ENCODE measurements at regions not wholly inside any gene's neighbourhood (a gene's known extent, or its start where the extent isn't known, plus 50 kb on each side); places are given as distances from the start of the nearest gene placed in this dataset.

GRCh38 chr12:126897102-126897501, 1369.9 kb upstream of the TMEM132C start:
- TF ChIP-seq EZH2phosphoT487 (IDR thresholded peaks at IDR 0.05) (no peak), CTCF (IDR thresholded peaks at IDR 0.05) (no peak)
